ENCODE measurements at regions not wholly inside any gene's neighbourhood (a gene's known extent, or its start where the extent isn't known, plus 50 kb on each side); places are given as distances from the start of the nearest gene placed in this dataset.

- no peak for DNase-seq
Observed at GRCh38 chr15:93517176-93517575, 428.2 kb upstream of the RGMA start.

DNA sequence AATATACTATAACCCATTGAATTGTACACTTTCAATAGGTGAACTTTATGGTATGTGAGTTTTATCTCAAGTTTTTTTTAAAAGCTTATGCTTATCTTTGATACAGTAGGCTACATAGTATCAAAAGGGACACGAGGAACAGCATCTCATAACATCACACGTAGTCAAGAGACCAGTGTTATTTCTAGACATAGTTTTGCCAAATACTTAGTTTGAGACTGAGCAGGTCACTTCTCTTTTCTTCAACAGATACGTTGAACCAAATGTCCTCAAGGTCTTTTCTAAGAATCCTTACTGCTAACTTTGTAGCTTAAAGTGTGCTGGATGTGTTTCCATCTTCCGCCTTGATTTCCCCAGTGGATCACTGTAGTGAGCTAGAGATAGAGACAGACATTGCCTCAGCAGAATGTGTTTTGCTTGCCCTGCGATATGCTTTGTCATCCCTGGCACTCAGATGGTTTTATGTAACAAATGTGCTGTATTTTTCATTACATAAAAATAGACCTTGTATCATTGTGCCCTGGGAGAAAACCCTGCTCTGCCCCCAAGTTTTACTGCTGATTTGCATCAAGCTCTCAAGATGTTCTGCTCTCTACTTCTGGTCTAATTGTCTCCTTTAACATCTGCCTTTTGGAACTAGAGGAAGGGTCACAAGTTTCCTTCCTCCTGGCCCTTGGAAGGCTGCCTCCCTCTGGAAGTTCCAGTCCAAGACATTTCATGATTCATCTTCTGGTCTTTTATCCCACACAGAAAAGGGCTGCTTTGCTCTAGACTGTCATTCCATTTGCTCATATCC, 426.4 kb upstream of the RGMA start:
- no peak for DNase-seq

GRCh38 chr15:93506646-93507045, 417.6 kb upstream of the RGMA start:
- no peak for DNase-seq

DNA sequence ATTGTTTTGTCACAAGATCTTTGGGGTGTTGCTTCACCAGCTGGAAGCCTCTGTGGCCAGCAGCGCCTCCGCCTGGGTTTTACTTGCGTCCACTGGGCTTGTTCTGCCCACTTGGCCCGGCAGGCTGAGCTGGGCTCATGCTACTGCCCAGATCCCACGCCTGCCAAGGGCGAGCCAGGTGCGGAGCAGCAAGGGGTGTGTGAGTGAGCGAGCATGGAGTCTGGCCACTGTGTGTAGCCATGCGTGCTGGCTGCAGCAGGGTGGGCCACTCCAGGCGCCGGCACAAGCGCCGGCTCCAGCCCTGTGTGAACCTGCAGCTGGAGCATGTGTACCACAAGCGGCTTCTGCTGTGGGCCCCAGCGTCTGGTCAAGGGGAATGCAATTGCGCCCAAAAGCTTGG, 416.5 kb upstream of the RGMA start:
- no peak for DNase-seq

- no peak for DNase-seq
Observed at GRCh38 chr15:93501946-93502345, 412.9 kb upstream of the RGMA start.

DNA sequence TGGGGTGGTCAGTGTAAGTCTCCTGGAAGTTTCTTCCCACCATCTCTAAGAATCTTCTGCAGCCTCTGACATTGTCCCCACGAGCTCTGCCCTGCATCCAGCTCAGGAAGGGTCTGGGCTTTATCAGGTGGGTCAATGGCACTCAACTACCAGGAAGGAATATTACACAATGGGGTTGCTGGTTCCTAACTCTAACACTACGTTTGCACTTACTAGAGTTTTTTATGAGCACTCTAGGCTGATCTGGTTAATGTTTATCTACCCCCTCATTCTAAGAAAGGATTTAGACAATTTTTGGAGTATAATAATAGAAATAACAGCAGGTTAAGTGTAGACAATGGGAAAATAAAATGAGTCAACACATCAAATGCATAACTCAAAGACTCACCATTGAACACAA, 411.1 kb upstream of the RGMA start:
- no peak for DNase-seq

DNA sequence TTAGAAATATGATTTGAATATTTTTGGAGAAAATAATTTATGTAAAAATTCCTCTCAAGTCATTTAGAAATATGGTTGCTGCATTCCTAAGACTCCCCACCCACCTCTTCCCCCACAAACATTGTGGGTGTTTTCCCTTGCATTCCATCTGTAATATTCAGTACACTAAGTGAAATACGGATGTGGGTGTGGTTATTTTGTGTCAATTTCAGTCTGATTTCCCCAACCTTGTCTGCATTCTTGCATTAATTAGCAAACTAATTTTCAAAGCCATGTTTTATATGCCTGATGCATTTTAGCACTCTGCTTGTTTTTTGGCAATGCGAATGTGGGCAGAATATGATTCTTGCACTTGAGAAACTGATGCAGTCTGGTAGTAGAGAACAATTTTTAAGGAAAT, 408.3 kb upstream of the RGMA start:
- DNase-seq = no peak

DNA sequence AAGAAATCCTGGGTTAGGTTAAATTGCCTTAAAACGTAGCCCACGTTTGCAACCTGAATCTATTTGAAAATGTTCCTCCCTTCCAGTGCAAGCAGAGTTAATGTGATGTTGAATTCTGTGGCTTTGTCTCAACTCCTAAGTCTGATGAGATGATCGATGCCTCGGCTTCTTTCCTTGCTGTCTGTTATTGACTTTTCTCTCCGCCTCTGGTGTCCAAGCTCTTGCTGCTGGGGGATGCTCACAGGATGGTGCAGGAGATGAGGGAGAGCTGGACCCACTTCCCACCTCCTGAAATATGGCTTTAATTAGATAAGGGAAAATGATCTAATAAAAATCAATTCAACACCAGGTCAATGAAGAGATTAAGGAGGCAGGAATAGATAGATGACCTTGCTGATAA, 407.9 kb upstream of the RGMA start:
- DNase-seq = no peak

GRCh38 chr15:93495799-93496637, 407.0 kb upstream of the RGMA start:
- no peak for DNase-seq

DNA sequence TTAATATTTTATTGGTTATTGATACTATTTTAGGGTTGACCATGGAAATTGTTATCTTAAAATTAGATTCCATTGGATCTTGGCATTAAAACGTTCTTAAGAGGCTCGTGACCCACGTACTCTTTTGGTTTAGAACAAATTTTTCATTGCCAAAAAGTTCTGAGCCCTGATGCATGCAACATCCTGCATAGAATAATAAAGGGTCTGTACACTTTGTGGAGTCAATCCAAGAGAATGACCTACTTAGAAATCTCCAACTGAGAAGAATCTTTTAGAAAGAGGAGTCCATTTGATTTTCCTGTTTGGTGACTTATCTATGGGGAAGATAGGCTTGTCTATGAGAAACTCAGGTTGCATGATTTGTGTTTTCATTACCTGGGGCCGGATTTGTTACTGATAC, 404.2 kb upstream of the RGMA start:
- DNase-seq = no peak

- DNase-seq = no peak
Observed at GRCh38 chr15:93491291-93491690, 402.3 kb upstream of the RGMA start.

GRCh38 chr15:93488296-93488713, 399.3 kb upstream of the RGMA start:
- DNase-seq = no peak

GRCh38 chr15:93486407-93487117, 397.6 kb upstream of the RGMA start:
- no peak for DNase-seq

DNA sequence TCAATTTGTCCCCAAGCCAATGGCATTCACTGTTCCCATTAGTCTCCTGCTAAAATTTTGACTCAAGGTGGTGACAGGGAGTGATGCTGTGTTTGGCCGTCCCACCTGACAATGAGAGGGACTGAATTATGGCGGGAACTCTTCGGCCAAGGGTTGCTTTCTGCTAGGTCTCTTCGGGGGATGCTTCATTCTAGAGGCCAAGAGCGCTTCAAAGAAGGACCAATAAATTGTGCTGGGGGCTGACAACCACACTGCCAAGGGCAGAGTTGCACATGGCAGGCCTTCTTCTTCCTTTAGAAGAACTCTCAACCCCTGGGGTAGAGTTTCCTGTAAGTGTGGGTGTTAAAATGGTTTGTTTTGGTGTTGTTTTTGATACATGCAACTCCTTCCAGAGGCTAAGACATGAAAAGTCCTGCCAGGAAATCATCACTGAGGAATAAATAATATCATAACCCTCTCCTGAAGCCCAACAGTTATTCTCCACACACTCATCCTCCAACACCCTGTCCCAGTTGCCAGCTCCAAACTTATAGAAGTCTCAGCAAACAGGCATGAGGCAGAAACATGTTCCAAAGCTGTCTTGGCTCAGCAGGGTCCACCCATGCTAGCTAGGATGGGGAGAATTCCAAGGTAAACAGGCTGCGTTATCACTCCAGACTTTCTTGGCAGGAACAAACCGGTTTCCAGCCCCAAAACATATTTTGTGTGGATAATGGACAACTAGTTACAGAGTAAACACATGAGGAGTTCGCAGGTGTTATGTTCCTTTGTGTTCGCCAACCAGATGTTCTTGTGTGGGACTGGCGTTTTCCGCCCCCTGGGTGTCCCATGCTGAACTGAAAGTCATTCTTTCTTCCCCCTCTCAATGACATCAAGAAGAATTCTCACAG, 396.7 kb upstream of the RGMA start:
- DNase-seq = no peak

GRCh38 chr15:93483923-93484322, 394.9 kb upstream of the RGMA start:
- DNase-seq = no peak

GRCh38 chr15:93482731-93483130, 393.7 kb upstream of the RGMA start:
- no peak for DNase-seq

- no peak for DNase-seq
Observed at GRCh38 chr15:93479715-93480114, 390.7 kb upstream of the RGMA start.

- DNase-seq = no peak
Observed at GRCh38 chr15:93478947-93479346, 389.9 kb upstream of the RGMA start.

- no peak for DNase-seq
Observed at GRCh38 chr15:93477721-93478120, 388.7 kb upstream of the RGMA start.

GRCh38 chr15:93477188-93477587, 388.2 kb upstream of the RGMA start:
- DNase-seq = no peak

DNA sequence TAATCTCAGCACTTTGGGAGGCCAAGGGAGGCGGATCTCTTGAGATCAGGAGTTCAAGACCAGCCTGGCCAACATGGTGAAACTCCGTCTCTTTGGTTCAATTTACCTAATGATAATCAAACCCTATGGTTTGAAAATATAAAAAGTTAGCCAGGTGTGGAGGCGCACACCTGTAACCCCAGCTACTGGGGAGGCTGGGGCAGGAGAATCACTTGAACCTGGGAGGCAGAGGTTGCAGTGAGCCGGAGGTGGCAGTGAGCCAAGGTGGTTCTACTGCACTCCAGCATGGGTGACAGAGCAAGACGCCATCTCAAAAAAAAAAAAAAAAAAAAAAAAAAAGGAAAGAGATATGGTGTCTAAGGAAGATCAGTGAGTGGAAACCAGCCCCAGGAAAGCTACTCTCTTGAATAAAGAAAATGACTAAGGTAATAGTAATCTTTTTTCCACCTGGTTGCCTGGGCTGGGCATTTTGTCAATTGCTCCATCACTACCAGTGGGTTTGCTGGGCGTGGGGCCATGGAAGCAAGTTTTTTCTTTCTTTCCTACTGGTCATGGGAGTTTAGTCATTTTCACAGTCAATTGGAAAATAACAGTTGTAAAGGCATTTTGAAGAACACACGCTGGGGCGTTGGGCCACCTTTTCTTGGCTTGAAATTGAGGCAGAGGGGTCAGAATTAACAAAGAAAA, 387.6 kb upstream of the RGMA start:
- DNase-seq = no peak

GRCh38 chr15:93474728-93475127, 385.7 kb upstream of the RGMA start:
- no peak for DNase-seq
